ENCODE measurements at regions not wholly inside any gene's neighbourhood (a gene's known extent, or its start where the extent isn't known, plus 50 kb on each side); places are given as distances from the start of the nearest gene placed in this dataset.

- TF ChIP-seq CTCF (IDR thresholded peaks at IDR 0.05) (no peak), POLR2A (IDR thresholded peaks at IDR 0.05) (no peak)
These were observed 362.4 kb downstream of the CETN3 start for GRCh38 chr5:90047113-90047512.
